GM18499 (cell line): ENCODE measurements at regions not wholly inside any gene's neighbourhood (a gene's known extent, or its start where the extent isn't known, plus 50 kb on each side); places are given as distances from the start of the nearest gene placed in this dataset.
"Not testable (repeated sequence)": the region's sequence is repeated elsewhere in the genome, so short reads cannot be mapped to it uniquely, and the experiment has no call there.

Experiments used
- ATAC-seq: cut with Tn5 transposase; IDR thresholded peaks from one replicate; pipeline ENCODE4 v1.9.1; 2021; ENCODE audit warnings: moderate number of reproducible peaks; ENCODE audit not compliant: insufficient read depth, unreplicated experiment

- ATAC-seq, result no peak
Observed at GRCh38 chr13:42373048-42373812, 101.3 kb downstream of the AKAP11 start.

GRCh38 chr13:42375663-42376062, 103.7 kb downstream of the AKAP11 start:
- ATAC-seq, result no peak

DNA sequence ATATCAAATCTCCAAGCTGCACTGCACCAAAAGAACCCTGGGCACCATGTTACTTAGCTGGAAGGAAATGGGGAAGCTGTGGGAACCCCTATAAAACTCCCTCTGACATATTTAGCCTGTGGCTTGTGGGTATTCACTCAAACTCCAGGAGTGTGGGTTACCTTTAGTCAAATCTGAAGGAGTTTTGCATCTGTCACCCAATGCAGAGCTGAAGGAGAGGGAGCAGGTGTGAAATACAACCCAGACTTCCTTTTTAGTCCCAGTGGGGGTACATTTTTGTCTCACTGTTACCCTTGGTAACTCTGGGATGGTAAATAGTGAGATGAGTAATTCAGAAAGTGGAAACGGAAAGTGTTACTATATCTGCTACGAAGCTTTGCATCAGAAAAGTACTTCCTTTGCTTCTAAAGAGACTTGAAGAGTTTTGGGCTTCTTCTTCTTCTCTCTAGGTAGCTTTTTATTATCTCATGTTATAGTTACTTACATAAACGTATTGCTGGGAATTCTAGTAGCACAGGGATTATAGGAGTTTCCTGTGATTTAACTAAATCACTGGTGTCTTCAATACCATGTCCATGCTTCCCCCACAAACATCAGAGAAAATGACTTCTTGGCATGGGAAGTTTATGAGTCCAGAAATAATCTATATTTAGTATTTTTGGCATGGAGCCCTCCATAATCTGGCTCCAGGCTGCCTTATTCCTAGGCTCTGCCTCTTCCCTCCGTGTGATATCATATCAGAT, 105.9 kb downstream of the AKAP11 start:
- ATAC-seq, result peak; percentile 74

- no peak for ATAC-seq
Observed at GRCh38 chr13:42378383-42378780, 106.4 kb downstream of the AKAP11 start.

DNA sequence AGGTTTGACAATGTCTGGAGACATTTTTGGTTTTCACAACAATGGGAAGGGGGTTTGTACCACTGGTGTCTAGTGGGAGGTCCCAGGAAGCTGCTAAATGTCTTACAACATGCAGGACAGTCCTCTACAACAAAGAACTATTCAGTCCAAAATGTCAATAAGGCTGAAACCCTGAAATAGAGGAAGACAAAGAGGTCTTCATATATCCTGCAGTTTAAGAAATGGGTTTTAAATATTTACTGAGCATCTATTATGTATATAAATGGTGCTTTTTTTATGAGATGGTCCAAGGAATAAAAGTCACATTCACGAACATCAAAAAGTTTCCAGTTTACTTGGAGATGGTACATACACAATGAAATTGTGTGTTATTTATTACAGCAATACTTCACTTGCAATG, 107.3 kb downstream of the AKAP11 start:
- ATAC-seq, result no peak

- peak; percentile 29 for ATAC-seq
Observed at GRCh38 chr13:42380420-42381164, 108.6 kb downstream of the AKAP11 start.

DNA sequence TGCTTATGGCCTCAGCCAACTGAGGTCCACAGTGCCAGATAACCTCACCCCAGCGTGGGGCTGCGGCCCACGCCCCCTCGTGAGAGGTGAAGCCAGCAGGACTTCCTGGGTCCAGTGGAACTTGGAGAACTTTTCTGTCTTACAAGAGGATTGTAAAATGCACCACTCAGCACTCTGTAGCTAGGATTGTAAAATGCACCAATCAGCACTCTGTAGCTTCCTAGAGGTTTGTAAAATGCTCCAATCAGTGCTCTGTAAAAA, 109.1 kb downstream of the AKAP11 start:
- no peak for ATAC-seq

- ATAC-seq, result not testable (repeated sequence)
Observed at GRCh38 chr13:42381426-42381825, 109.5 kb downstream of the AKAP11 start.

DNA sequence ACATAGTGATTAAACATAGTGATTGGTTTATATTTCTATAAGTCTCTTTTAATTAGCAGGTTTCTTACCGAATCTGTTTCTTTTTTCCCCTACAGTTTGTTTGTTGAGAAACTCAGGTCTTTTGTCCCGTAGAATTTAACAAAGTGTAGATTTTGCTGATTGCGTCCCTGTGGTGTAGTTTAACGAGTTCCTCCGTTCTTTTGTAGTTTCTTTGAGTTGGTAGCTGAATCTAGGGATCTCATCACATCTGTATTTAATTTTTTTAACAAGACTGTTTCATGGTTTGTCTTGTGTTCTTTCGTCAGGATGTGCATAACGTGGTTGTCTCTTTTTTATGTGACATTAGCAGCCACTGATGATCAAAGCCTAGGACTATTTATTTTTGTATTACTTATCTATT, 111.1 kb downstream of the AKAP11 start:
- ATAC-seq, result no peak

- ATAC-seq, result no peak
Observed at GRCh38 chr13:42384265-42384664, 112.3 kb downstream of the AKAP11 start.

- ATAC-seq, result no peak
Observed at GRCh38 chr13:42388326-42388725, 116.4 kb downstream of the AKAP11 start.

GRCh38 chr13:42389041-42389440, 117.1 kb downstream of the AKAP11 start:
- ATAC-seq, result no peak

DNA sequence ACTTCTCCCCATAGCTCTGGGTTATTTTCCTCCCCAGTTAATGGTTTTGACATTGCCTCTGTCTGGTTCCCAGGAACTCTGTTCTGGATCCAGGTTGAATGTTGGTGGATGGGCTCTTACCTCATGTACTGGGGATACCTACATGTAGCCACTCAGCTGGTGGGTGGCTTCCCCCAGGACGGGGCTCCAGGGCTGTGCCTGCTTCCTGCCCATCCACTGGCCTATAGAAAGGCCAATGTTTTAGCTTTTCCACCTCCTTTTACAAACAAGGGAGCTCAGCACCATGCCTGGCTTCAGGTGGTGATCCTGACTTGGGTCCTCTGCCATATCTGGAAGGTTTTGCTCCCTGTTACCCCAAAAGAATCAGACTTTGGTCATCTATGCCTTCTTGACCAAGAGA, 120.2 kb downstream of the AKAP11 start:
- ATAC-seq, result no peak

- no peak for ATAC-seq
Observed at GRCh38 chr13:42392716-42393572, 121.0 kb downstream of the AKAP11 start.

DNA sequence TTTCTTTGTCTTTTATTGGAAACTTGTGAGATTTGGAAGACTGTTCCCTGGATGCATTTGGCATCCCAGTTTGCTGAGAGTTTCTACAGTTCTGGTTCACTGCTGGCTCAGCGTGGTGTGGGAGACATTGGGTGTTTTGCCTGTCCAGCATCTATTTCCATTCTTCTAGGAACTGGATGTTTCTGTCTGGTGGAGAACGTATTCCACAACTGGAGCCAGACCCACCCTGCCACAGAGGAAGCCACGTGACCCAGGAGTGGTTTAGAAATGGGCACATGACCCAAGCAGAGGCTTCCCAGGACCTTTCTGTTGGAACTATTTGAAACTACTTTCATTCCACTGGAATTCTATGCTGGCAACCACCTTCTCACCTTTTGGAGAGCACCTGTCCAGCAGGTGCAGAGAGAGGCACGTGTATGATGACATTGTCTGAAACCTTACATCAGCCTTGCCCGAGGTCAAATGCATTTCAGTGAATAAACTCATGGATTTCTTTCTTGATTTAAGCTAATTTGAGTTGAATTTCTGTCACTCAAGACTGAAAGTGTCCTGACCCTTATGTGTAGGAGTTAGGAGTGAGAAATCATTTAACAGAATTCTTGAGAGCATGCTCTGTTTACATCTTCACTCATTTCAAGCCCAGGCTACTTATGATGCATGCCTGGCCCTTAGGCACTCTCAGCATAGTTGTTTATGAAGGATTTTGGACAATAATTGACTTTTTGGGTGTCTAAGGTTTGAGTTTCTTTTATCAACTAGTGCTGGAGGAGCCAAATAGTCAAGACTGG, 121.8 kb downstream of the AKAP11 start:
- no peak for ATAC-seq

DNA sequence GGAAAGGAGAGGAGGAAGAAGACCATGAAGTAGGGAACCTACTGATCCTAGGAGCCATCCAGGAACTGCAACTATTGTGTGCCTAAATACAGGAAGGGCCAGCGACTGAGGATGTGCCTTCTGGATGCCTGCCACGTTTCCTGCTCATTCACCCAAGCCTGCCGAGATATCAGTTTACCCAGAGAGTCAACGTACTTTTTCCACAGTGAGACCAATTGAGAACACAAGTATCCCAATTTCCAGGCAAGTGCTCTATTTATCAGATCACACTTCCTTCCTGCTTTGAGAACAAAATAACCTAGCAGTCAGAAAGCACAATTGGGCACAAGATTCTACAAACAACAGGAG, 122.4 kb downstream of the AKAP11 start:
- no peak for ATAC-seq

DNA sequence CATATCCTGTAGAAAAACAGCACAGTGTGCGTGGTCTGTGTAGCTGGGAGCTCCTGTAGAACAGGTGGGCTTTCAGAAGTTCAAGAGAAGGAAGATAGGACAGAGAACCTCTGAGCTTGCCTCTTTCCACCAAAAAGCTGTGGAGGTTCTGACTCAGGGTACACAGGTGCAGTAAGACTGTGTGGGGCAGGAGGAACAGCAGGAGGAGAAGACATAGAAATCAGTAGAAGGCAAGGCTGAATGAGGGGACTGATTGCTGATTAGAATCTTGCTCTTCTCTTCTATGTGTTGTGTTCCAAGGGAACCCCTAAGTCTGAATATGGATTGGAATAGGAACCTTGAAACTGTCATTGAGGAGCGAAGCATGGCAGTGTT, 122.7 kb downstream of the AKAP11 start:
- no peak for ATAC-seq

GRCh38 chr13:42395086-42395821, 123.3 kb downstream of the AKAP11 start:
- no peak for ATAC-seq

GRCh38 chr13:42396501-42396900, 124.5 kb downstream of the AKAP11 start:
- no peak for ATAC-seq
